HG03108 (cell line): ENCODE measurements at regions not wholly inside any gene's neighbourhood (a gene's known extent, or its start where the extent isn't known, plus 50 kb on each side); places are given as distances from the start of the nearest gene placed in this dataset.

ENCODE experiments used
- ATAC-seq: cut with Tn5 transposase; IDR thresholded peaks from one replicate; pipeline ENCODE4 v1.9.1; 2021; ENCODE audit warnings: moderate library complexity; ENCODE audit not compliant: unreplicated experiment

GRCh38 chr6:168228676-168229367, 90.8 kb downstream of the DACT2 start:
- no peak for ATAC-seq

- ATAC-seq: no peak
These were observed 91.7 kb downstream of the DACT2 start for GRCh38 chr6:168227840-168228239.

GRCh38 chr6:168226902-168227318, 92.7 kb downstream of the DACT2 start:
- ATAC-seq: no peak

DNA sequence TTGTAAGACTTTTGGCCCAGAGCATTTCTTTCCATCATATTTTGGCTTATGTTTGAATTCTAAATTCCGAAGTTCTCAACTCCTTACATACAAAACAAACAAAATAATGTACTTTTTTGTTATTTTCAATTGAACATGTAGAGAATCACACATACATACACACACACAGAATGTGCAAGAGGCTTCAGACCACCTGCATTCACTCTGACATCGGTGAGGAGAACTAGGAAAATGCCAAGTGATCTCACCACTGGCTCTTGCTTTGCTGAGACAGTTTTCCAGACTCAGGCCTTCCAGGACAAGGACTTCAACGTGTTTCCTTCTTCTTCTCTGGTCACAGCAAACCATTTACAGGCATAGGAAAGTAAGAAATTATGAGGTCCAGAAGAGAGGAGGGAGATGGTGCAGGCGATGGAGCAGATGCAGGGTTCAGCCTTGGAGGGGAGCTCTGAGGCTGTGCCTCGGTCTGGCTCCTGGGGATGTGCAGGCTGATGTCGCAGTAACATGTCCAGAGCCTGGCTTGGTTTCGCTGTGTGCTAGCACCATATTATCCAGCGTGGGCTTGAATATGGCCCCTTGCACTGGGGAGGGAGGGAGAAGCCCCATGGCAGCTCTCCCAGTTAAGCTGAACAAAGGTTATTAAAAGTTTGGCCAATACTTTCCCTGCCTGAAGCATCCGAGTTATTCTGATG, 93.4 kb downstream of the DACT2 start:
- no peak for ATAC-seq

DNA sequence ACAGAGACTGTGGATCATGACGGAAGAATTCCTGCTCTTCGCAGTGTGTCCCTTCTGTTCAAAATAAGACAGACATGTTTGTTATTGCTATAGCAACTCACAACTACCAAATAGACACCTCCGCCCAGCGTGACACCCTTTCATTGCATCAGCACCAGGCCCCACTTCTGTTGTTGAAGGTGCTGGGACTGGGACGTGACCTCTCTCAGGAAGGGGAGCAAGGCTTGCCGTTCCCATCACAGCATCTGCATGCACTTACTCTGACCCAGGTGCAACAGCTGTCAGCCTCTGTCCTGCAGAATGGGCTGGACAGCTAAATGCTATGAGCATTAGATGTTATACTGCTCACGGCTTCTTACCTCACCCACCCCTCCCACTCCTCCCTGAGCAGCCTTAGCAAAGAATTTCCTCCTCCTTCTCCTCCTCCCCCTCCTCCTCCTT, 94.1 kb downstream of the DACT2 start:
- ATAC-seq: no peak

DNA sequence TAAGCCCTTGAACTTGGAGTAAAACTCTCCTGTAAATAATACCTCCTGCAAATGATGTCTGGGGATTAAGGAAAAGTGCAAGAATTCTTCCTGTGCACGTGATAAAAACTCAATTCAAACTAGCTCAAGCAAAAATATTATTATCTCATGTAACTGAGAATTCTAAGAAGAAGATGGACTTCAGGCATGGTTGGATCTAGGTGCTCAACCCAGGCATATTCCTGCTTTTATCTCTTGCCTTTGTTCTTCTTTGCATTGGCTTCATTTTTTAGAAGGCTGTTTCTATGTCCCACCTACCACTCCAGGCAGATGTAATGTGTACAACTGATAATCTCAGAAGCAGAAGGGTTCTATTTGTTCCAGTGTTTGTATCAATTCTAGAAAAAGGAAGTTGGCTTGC, 95.8 kb downstream of the DACT2 start:
- ATAC-seq: no peak

DNA sequence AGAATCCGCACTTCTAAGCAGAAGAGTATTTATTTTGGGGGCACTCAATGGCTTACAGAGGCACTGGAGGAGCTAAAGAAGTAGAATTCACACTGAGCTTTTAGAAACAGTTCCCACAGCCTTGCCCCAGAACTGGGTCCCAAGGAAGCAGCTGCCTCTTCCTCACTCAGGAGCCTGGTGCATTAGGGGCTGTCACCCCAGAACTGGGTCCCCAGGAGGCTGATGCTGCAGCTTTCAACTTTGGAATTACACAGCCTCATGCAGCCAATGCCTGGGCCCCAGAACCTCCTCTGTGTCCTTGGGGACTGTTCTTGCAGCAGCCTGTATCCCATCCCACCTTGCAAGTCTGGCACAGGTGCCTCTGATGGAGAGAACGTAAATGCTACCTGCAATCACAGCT, 96.4 kb downstream of the DACT2 start:
- no peak for ATAC-seq

- ATAC-seq: no peak
These were observed 97.2 kb downstream of the DACT2 start for GRCh38 chr6:168222115-168223043.

DNA sequence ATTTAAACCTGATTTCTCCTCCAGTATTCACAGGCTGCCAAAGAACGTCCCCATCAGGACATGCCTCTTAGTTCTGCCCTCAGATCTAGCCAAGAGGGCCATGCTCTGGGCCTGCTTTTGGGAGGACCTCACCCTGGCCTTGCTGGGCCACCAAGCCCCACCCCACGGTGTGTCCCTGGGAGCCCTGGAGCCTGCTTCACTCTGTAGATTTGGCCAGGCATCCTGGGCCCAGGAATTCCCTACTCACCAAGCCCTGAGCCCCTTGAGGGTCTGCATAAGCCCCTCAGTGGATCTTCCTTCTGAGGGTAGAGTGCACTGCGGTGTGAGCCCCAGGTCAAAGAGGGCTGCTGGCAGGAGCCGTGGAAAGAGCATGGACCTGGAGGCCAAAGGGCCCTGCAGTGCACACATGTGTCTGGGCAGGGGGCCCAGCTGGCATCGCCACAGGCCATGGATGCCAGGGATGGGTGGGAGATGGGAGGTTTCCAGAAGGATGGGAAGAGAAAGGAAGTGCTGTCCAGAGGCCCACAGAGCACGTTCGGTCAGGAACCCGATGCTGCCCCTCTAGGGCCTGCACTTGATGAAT, 98.0 kb downstream of the DACT2 start:
- ATAC-seq: no peak

- ATAC-seq: no peak
These were observed 98.6 kb downstream of the DACT2 start for GRCh38 chr6:168221000-168221399.

- ATAC-seq: no peak
These were observed 99.8 kb downstream of the DACT2 start for GRCh38 chr6:168219804-168220203.

DNA sequence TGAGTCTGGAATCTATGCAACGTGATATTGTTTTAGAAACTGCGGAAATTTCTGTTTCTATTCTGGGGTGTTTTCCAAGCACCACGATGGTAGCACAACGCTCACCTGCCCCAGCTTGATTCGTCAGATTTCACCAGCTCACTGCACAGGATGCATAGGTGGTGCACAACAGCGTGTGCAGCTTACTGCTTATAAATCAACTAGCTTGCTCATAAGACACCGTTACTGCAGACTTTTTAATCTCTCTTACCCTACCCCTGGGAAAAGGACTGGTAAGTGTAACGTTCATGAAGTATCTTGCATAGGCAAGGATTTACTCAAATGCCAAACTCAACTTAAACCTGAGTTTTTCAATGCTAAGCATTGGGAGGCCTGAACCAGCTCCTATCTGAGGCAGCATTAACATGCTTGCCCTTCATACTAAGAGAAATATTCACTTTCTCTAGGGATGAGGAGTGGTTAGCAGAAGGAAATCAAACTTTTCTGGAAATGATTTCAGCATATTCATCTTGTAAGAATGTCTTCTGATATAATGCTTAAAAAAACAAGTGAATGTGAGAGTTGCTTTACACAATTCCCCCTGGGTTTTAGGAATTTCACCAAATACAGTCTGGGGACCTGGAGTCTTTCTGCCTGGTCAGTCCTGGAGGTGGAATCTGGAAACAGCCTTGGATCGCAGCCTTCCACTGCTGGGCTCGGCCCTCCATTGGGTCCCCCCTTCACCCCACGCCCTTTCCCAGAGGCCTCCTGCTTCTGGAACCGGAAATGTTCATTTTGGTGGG, 100.6 kb downstream of the DACT2 start:
- ATAC-seq: no peak

GRCh38 chr6:168217880-168218537, 101.6 kb downstream of the DACT2 start:
- no peak for ATAC-seq

DNA sequence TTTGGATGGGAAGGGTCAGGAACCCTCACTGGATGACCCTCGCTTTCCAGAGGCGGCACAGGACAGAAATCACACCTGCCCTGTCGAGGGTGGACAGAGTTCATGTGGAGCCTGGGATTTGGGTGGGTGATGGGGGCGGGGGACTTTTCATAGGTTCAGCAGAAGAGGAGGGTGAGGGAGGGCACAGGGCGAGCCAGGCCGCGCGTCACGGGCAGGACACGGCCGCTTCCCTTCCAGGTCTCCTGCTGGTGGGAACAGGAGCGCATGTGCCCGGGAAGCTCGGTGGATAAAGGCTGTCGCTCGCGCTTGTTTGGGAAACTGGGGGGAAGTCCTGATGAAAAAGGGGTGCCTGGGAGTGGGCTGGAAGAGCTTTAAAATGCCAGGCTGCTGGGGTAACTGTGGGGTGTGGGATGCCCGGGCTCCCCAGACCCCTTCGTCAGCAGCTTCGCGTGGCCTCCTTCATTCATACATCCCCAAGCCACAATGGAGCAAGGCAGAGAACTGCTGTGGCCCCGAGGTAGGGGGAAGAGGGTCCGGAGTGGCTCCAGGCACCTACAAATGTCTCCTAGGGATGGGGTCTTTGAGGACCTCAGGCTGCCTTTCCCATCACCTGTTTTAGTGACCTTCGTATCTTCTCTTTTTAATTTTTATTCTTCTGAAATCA, 102.2 kb downstream of the DACT2 start:
- no peak for ATAC-seq

DNA sequence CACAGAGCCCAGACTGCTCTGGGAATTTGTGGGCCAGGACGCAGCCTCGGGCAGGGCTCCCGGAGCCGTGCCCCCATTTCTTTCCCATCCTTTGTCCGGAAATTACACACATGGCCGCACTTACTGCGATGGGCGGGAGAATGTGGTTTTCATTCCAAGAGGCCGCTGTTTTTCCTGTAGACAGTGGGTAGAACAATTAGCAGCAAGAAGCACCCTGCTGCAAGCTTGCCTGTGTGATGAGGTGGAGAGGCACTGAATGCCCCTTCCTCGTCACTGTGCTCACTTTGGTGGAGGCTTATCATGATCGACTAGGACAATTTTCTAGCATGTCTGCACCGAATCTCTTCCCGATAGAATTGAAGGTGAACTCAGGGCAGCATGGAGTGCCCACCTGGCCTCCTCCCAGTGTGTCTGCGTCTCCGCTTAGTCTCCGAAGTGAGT, 102.8 kb downstream of the DACT2 start:
- ATAC-seq: no peak

- no peak for ATAC-seq
These were observed 103.5 kb downstream of the DACT2 start for GRCh38 chr6:168216117-168216516.

- ATAC-seq: no peak
These were observed 104.3 kb downstream of the DACT2 start for GRCh38 chr6:168215121-168215808.

DNA sequence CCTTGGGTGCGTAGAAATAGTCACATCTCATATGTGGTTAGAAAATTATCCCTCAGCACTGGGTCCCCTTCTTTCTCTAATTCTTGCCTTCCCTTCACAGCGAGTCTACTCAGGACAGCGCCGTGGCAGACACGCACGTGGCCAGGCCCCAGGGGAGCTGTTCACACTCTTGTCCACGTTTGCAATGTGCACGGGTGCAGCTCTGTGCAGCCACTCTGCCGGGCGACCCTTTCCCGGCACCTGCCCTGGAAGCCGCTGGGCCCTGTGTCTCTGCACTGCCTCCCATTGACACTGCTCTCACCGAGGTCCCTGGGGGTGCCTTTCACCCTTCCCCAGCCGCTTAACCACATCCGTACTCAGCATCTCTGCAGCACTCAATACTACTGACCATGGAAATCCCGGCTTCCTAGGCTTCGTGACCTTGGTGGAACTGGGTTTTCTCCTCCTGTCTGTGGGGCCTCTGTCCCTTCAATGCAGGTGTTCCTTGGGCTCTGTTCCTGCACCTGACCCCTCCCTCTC, 104.9 kb downstream of the DACT2 start:
- ATAC-seq: no peak
